ENCODE measurements at regions not wholly inside any gene's neighbourhood (a gene's known extent, or its start where the extent isn't known, plus 50 kb on each side); places are given as distances from the start of the nearest gene placed in this dataset.
"Not testable (repeated sequence)": the region's sequence is repeated elsewhere in the genome, so short reads cannot be mapped to it uniquely, and the experiment has no call there.

GRCh38 chr13:103471896-103472295, 405.7 kb upstream of the SLC10A2 start:
- H3K4me1 Mint-ChIP-seq: no peaks in the 10 kb centered on the region
- Histone ChIP-seq H3K27ac (ENCODE audit: low read depth, low read length) (no peak overlapping the region), H3K27me3 (ENCODE audit: control insufficient read depth, insufficient read depth, low read length, poor library complexity, severe bottlenecking) (no peaks in the 10 kb centered on the region), H3K9me3 (ENCODE audit: control insufficient read depth, low read length) (no peaks in the 10 kb centered on the region), H3K4me3 (ENCODE audit: low read length) (no peak overlapping the region), H3K36me3 (ENCODE audit: control insufficient read depth, insufficient read depth, low read length) (no peaks in the 10 kb centered on the region), H3K9ac (ENCODE audit: extremely low read depth, low read length, poor library complexity, severe bottlenecking) (no peak overlapping the region), H3K4me1 (ENCODE audit: control insufficient read depth, insufficient read depth, low read length) (no peaks in the 10 kb centered on the region)
- H3K4me3 Mint-ChIP-seq: no peak overlapping the region
- peak; percentile 25 for TF ChIP-seq CTCF (conservative IDR thresholded peaks at IDR 0.05)
- peak; percentile 70 for DNase-seq
- H3K36me3 Mint-ChIP-seq (ENCODE audit: low read depth): no peaks in the 10 kb centered on the region
- WGBS, 2 experiments (ENCODE audit: insufficient coverage in 1 of 2, insufficient read length in 1 of 2): 91 to 100% methylated on average over 1 to 3 of the region's 4 CpGs
- peak overlapping the region; percentile 26 for H3K27ac Mint-ChIP-seq
- no peaks in the 10 kb centered on the region for H3K9me3 Mint-ChIP-seq
- H3K27me3 Mint-ChIP-seq (ENCODE audit: insufficient read depth): no peaks in the 10 kb centered on the region

- H3K4me1 Mint-ChIP-seq: no peaks in the 10 kb centered on the region
- no peak overlapping the region for H3K27ac Mint-ChIP-seq
- Histone ChIP-seq H3K9ac (ENCODE audit: extremely low read depth, low read length, poor library complexity, severe bottlenecking) (no peak overlapping the region), H3K4me3 (ENCODE audit: low read length) (no peak overlapping the region), H3K4me1 (ENCODE audit: control insufficient read depth, insufficient read depth, low read length) (no peaks in the 10 kb centered on the region), H3K36me3 (ENCODE audit: control insufficient read depth, insufficient read depth, low read length) (no peaks in the 10 kb centered on the region), H3K27ac (ENCODE audit: low read depth, low read length) (no peak overlapping the region), H3K27me3 (ENCODE audit: control insufficient read depth, insufficient read depth, low read length, poor library complexity, severe bottlenecking) (no peaks in the 10 kb centered on the region), H3K9me3 (ENCODE audit: control insufficient read depth, low read length) (no peaks in the 10 kb centered on the region)
- no peak for DNase-seq
- 92% methylated on average over 1 of the region's 1 CpG; no CpG with 5 or more reads in 1 of the 2 experiments for WGBS, 2 experiments (ENCODE audit: insufficient coverage in 1 of 2, insufficient read length in 1 of 2)
- H3K36me3 Mint-ChIP-seq (ENCODE audit: low read depth): no peaks in the 10 kb centered on the region
- TF ChIP-seq CTCF (conservative IDR thresholded peaks at IDR 0.05): no peak
- H3K4me3 Mint-ChIP-seq: no peak overlapping the region
- peaks cover 2% of the 10 kb centered on the region for H3K9me3 Mint-ChIP-seq
- no peaks in the 10 kb centered on the region for H3K27me3 Mint-ChIP-seq (ENCODE audit: insufficient read depth)
These were observed 403.6 kb upstream of the SLC10A2 start for GRCh38 chr13:103469771-103470170.

GRCh38 chr13:103466761-103467160, 400.5 kb upstream of the SLC10A2 start:
- Histone ChIP-seq H3K9me3 (ENCODE audit: control insufficient read depth, low read length) (no peaks in the 10 kb centered on the region), H3K36me3 (ENCODE audit: control insufficient read depth, insufficient read depth, low read length) (no peaks in the 10 kb centered on the region), H3K9ac (ENCODE audit: extremely low read depth, low read length, poor library complexity, severe bottlenecking) (no peak overlapping the region), H3K27ac (ENCODE audit: low read depth, low read length) (no peak overlapping the region), H3K4me1 (ENCODE audit: control insufficient read depth, insufficient read depth, low read length) (no peaks in the 10 kb centered on the region), H3K4me3 (ENCODE audit: low read length) (no peak overlapping the region), H3K27me3 (ENCODE audit: control insufficient read depth, insufficient read depth, low read length, poor library complexity, severe bottlenecking) (no peaks in the 10 kb centered on the region)
- Mint-ChIP-seq H3K36me3 (ENCODE audit: low read depth) (no peaks in the 10 kb centered on the region), H3K27me3 (ENCODE audit: insufficient read depth) (no peaks in the 10 kb centered on the region), H3K4me3 (no peak overlapping the region), H3K27ac (no peak overlapping the region), H3K9me3 (peaks cover 4% of the 10 kb centered on the region), H3K4me1 (no peaks in the 10 kb centered on the region)
- peak; percentile 43 for DNase-seq
- TF ChIP-seq CTCF (conservative IDR thresholded peaks at IDR 0.05): no peak
- 91 to 93% methylated on average over 3 to 5 of the region's 5 CpGs for WGBS, 2 experiments (ENCODE audit: insufficient coverage in 1 of 2, insufficient read length in 1 of 2)

GRCh38 chr13:103460246-103460645, 394.0 kb upstream of the SLC10A2 start:
- H3K36me3 Mint-ChIP-seq (ENCODE audit: low read depth): not testable (repeated sequence)
- 44% methylated on average over 2 of the region's 3 CpGs; no CpG with 5 or more reads in 1 of the 2 experiments for WGBS, 2 experiments (ENCODE audit: insufficient coverage in 1 of 2, insufficient read length in 1 of 2)

GRCh38 chr13:103457050-103457449, 390.8 kb upstream of the SLC10A2 start:
- not testable (repeated sequence) for H3K4me3 Mint-ChIP-seq; H3K9me3 Mint-ChIP-seq; H3K27ac ChIP-seq (ENCODE audit: low read depth, low read length); H3K9me3 ChIP-seq (ENCODE audit: control insufficient read depth, low read length); H3K27me3 Mint-ChIP-seq (ENCODE audit: insufficient read depth); H3K27ac Mint-ChIP-seq; H3K4me1 Mint-ChIP-seq; H3K9ac ChIP-seq (ENCODE audit: extremely low read depth, low read length, poor library complexity, severe bottlenecking); H3K4me3 ChIP-seq (ENCODE audit: low read length); H3K36me3 ChIP-seq (ENCODE audit: control insufficient read depth, insufficient read depth, low read length); H3K36me3 Mint-ChIP-seq (ENCODE audit: low read depth); H3K4me1 ChIP-seq (ENCODE audit: control insufficient read depth, insufficient read depth, low read length); DNase-seq; H3K27me3 ChIP-seq (ENCODE audit: control insufficient read depth, insufficient read depth, low read length, poor library complexity, severe bottlenecking)
- 96 to 98% methylated on average over 5 to 9 of the region's 14 CpGs for WGBS, 2 experiments (ENCODE audit: insufficient coverage in 1 of 2, insufficient read length in 1 of 2)

More at GRCh38 chr13:103460246-103460645, 394.0 kb upstream of the SLC10A2 start:
- not testable (repeated sequence) for H3K27ac ChIP-seq (ENCODE audit: low read depth, low read length); H3K4me3 Mint-ChIP-seq; H3K4me1 ChIP-seq (ENCODE audit: control insufficient read depth, insufficient read depth, low read length); H3K9ac ChIP-seq (ENCODE audit: extremely low read depth, low read length, poor library complexity, severe bottlenecking); H3K36me3 ChIP-seq (ENCODE audit: control insufficient read depth, insufficient read depth, low read length); DNase-seq; H3K27me3 Mint-ChIP-seq (ENCODE audit: insufficient read depth); H3K27me3 ChIP-seq (ENCODE audit: control insufficient read depth, insufficient read depth, low read length, poor library complexity, severe bottlenecking); H3K9me3 ChIP-seq (ENCODE audit: control insufficient read depth, low read length); H3K4me3 ChIP-seq (ENCODE audit: low read length); H3K27ac Mint-ChIP-seq; H3K4me1 Mint-ChIP-seq
- peaks cover 11% of the 10 kb centered on the region for H3K9me3 Mint-ChIP-seq

Measured in endodermal cell (in vitro differentiated cells).